Neural crest cell (in vitro differentiated cells): ENCODE measurements at regions not wholly inside any gene's neighbourhood (a gene's known extent, or its start where the extent isn't known, plus 50 kb on each side); places are given as distances from the start of the nearest gene placed in this dataset.

Experiments
- DNase-seq: peaks from one replicate; pipeline ENCODE4 v3.0.0; 2021; ENCODE audit warnings: low read depth, mixed read lengths, low spot score
- H3K27ac Mint-ChIP-seq: one replicate; pipeline ENCODE4 v1.8.0; 2021; ENCODE audit warnings: mild to moderate bottlenecking, mixed read lengths; ENCODE audit not compliant: unreplicated experiment
- H3K27me3 Mint-ChIP-seq: 2 replicates; pipeline ENCODE4 v1.8.0; 2021; ENCODE audit warnings: low read depth, mild to moderate bottlenecking, mixed read lengths
- H3K36me3 Mint-ChIP-seq: 2 replicates; pipeline ENCODE4 v1.8.0; 2021; ENCODE audit warnings: low read depth, mild to moderate bottlenecking, mixed read lengths
- H3K4me1 Mint-ChIP-seq: 2 replicates; pipeline ENCODE4 v1.8.0; 2021; ENCODE audit warnings: mixed read lengths
- H3K4me3 Mint-ChIP-seq: one replicate; pipeline ENCODE4 v1.8.0; 2021; ENCODE audit warnings: mild to moderate bottlenecking, mixed read lengths
- H3K9me3 Mint-ChIP-seq: 2 replicates; pipeline ENCODE4 v1.8.0; 2021; ENCODE audit warnings: mixed read lengths
- CTCF ChIP-seq: fragments of 200-600 bp; sonication (generic); conservative IDR thresholded peaks from 2 replicates; pipeline ENCODE4 v1.5.0; 2021; ENCODE audit warnings: antibody characterized with exemption, mild to moderate bottlenecking

DNA sequence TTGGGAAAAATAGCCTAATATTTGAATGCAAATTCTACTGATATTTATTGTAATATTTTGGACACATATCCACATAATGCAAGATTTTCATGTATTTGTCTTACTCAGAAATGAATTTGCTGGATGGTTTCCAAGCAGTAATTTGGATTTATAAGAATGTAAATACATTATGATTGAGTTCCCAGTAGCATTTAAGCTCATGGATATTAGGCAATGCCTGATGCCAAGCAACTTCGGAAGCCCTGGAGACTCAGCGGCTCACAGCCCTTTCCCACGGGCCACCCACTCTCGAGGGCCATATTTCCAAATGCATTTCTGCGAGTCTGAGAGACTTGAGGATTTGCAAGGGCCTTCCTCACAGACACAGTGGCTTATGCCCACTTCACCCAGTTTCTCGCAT lies 62.1 kb upstream of the MYOCD start:
- Mint-ChIP-seq H3K4me1 (peaks cover 6% of the 10 kb centered on the region), H3K27me3 (no peaks in the 10 kb centered on the region), H3K9me3 (peaks cover 2% of the 10 kb centered on the region), H3K27ac (no peak overlapping the region), H3K36me3 (no peaks in the 10 kb centered on the region), H3K4me3 (no peak overlapping the region)
- no peak for DNase-seq
- TF ChIP-seq CTCF: no peak

GRCh38 chr17:12605222-12605621 lies 60.5 kb upstream of the MYOCD start:
- TF ChIP-seq CTCF: no peak
- peaks cover 2% of the 10 kb centered on the region for H3K9me3 Mint-ChIP-seq
- H3K4me1 Mint-ChIP-seq: no peaks in the 10 kb centered on the region
- H3K27ac Mint-ChIP-seq: no peak overlapping the region
- no peak overlapping the region for H3K4me3 Mint-ChIP-seq
- no peak for DNase-seq
- no peaks in the 10 kb centered on the region for H3K36me3 Mint-ChIP-seq
- no peaks in the 10 kb centered on the region for H3K27me3 Mint-ChIP-seq

DNA sequence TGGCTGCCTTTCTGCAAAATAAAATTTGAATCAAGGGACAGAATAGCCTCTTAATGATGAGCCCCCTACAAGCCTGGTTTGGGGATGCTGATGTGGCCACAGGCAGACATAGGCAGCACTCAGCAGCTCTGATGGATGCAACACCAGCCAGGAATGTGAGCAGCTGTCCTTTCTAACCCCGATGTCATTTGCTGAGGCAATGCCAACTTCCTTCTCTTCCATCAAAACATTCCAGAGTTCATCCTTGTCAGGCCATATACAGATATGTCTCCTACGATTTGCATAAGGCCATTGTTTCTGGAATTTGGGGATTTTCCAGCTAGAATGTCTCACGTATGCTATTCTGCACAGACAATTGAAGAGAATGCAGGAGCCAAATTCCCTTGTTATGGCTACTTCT lies 52.1 kb upstream of the MYOCD start:
- no peaks in the 10 kb centered on the region for H3K27me3 Mint-ChIP-seq
- TF ChIP-seq CTCF: no peak
- no peak overlapping the region for H3K27ac Mint-ChIP-seq
- no peak for DNase-seq
- H3K4me3 Mint-ChIP-seq: no peak overlapping the region
- no peaks in the 10 kb centered on the region for H3K4me1 Mint-ChIP-seq
- no peaks in the 10 kb centered on the region for H3K36me3 Mint-ChIP-seq
- H3K9me3 Mint-ChIP-seq: no peaks in the 10 kb centered on the region
